ENCODE measurements at regions not wholly inside any gene's neighbourhood (a gene's known extent, or its start where the extent isn't known, plus 50 kb on each side); places are given as distances from the start of the nearest gene placed in this dataset.
"Not testable (repeated sequence)": the region's sequence is repeated elsewhere in the genome, so short reads cannot be mapped to it uniquely, and the experiment has no call there.

- Mint-ChIP-seq H3K27me3 (ENCODE audit: unreplicated experiment) (no peaks in the 10 kb centered on the region), H3K36me3 (ENCODE audit: unreplicated experiment) (no peaks in the 10 kb centered on the region), H3K27ac (ENCODE audit: unreplicated experiment) (no peak overlapping the region), H3K4me3 (ENCODE audit: unreplicated experiment) (no peak overlapping the region), H3K9me3 (ENCODE audit: unreplicated experiment) (no peaks in the 10 kb centered on the region), H3K4me1 (ENCODE audit: unreplicated experiment) (peaks cover 14% of the 10 kb centered on the region)
- DNase-seq (ENCODE audit: extremely low spot score, unreplicated experiment), result no peak
- TF ChIP-seq CTCF (IDR thresholded peaks at IDR 0.05), result no peak
These were observed 114.4 kb downstream of the AHR start for GRCh38 chr7:17412883-17413282.

- Mint-ChIP-seq H3K27ac (ENCODE audit: unreplicated experiment) (no peak overlapping the region), H3K4me3 (ENCODE audit: unreplicated experiment) (no peak overlapping the region), H3K27me3 (ENCODE audit: unreplicated experiment) (no peaks in the 10 kb centered on the region)
These were observed 117.5 kb downstream of the AHR start for GRCh38 chr7:17415955-17416354.

GRCh38 chr7:17420308-17421015 lies 122.0 kb downstream of the AHR start:
- H3K36me3 Mint-ChIP-seq (ENCODE audit: unreplicated experiment); H3K27me3 Mint-ChIP-seq (ENCODE audit: unreplicated experiment); H3K4me3 Mint-ChIP-seq (ENCODE audit: unreplicated experiment); H3K9me3 Mint-ChIP-seq (ENCODE audit: unreplicated experiment); H3K27ac Mint-ChIP-seq (ENCODE audit: unreplicated experiment); DNase-seq (ENCODE audit: extremely low spot score, unreplicated experiment): not testable (repeated sequence)
- H3K4me1 Mint-ChIP-seq (ENCODE audit: unreplicated experiment), result peaks cover 13% of the 10 kb centered on the region

More at GRCh38 chr7:17415955-17416354, 117.5 kb downstream of the AHR start:
- no peaks in the 10 kb centered on the region for H3K36me3 Mint-ChIP-seq (ENCODE audit: unreplicated experiment)
- no peak for TF ChIP-seq CTCF (IDR thresholded peaks at IDR 0.05)
- no peaks in the 10 kb centered on the region for H3K4me1 Mint-ChIP-seq (ENCODE audit: unreplicated experiment)
- H3K9me3 Mint-ChIP-seq (ENCODE audit: unreplicated experiment), result no peaks in the 10 kb centered on the region
- DNase-seq (ENCODE audit: extremely low spot score, unreplicated experiment), result no peak

GRCh38 chr7:17421941-17422340 lies 123.5 kb downstream of the AHR start:
- Mint-ChIP-seq H3K9me3 (ENCODE audit: unreplicated experiment) (peaks cover 9% of the 10 kb centered on the region), H3K4me1 (ENCODE audit: unreplicated experiment) (peaks cover 13% of the 10 kb centered on the region), H3K4me3 (ENCODE audit: unreplicated experiment) (no peak overlapping the region), H3K27ac (ENCODE audit: unreplicated experiment) (no peak overlapping the region), H3K36me3 (ENCODE audit: unreplicated experiment) (no peaks in the 10 kb centered on the region), H3K27me3 (ENCODE audit: unreplicated experiment) (no peaks in the 10 kb centered on the region)
- DNase-seq (ENCODE audit: extremely low spot score, unreplicated experiment), result no peak
- no peak for TF ChIP-seq CTCF (IDR thresholded peaks at IDR 0.05)

- peaks cover 13% of the 10 kb centered on the region for H3K9me3 Mint-ChIP-seq (ENCODE audit: unreplicated experiment)
- H3K4me1 Mint-ChIP-seq (ENCODE audit: unreplicated experiment), result peaks cover 13% of the 10 kb centered on the region
- no peak for DNase-seq (ENCODE audit: extremely low spot score, unreplicated experiment)
- TF ChIP-seq CTCF (IDR thresholded peaks at IDR 0.05), result no peak
- no peaks in the 10 kb centered on the region for H3K27me3 Mint-ChIP-seq (ENCODE audit: unreplicated experiment)
- no peak overlapping the region for H3K27ac Mint-ChIP-seq (ENCODE audit: unreplicated experiment)
- H3K36me3 Mint-ChIP-seq (ENCODE audit: unreplicated experiment), result no peaks in the 10 kb centered on the region
- H3K4me3 Mint-ChIP-seq (ENCODE audit: unreplicated experiment), result no peak overlapping the region
These were observed 124.5 kb downstream of the AHR start for GRCh38 chr7:17422966-17423365.
